ES-I3 (cell line): ENCODE measurements at regions not wholly inside any gene's neighbourhood (a gene's known extent, or its start where the extent isn't known, plus 50 kb on each side); places are given as distances from the start of the nearest gene placed in this dataset.
"Not testable (repeated sequence)": the region's sequence is repeated elsewhere in the genome, so short reads cannot be mapped to it uniquely, and the experiment has no call there.

Experiments
- H3K36me3 ChIP-seq: 2 replicates; pipeline ENCODE4 v1.6.1; 2013; ENCODE audit warnings: mild to moderate bottlenecking, low read length, control low read depth, moderate library complexity; ENCODE audit not compliant: insufficient read depth
- H3K4me1 ChIP-seq: 2 replicates; pipeline ENCODE4 v1.6.1; 2013; ENCODE audit warnings: mild to moderate bottlenecking, control low read depth, low read length; ENCODE audit not compliant: insufficient read depth
- H3K9ac ChIP-seq: 2 replicates; pipeline ENCODE4 v1.6.1; 2013; ENCODE audit warnings: low read depth, mild to moderate bottlenecking, low read length, moderate library complexity
- H3K9me3 ChIP-seq: 2 replicates; pipeline ENCODE4 v1.6.1; 2013; ENCODE audit warnings: mild to moderate bottlenecking, low read length, moderate library complexity; ENCODE audit not compliant: control insufficient read depth, insufficient read depth

- no peaks in the 10 kb centered on the region for H3K4me1 ChIP-seq
- no peak overlapping the region for H3K9ac ChIP-seq
- H3K36me3 ChIP-seq, result no peaks in the 10 kb centered on the region
- H3K9me3 ChIP-seq, result no peaks in the 10 kb centered on the region
Measured at GRCh38 chr11:38543986-38544385, 1946.0 kb upstream of the RAG2 start.

GRCh38 chr11:38543311-38543710 is 1945.3 kb upstream of the RAG2 start:
- H3K9ac ChIP-seq, result no peak overlapping the region
- H3K36me3 ChIP-seq, result no peaks in the 10 kb centered on the region
- H3K9me3 ChIP-seq, result no peaks in the 10 kb centered on the region
- H3K4me1 ChIP-seq, result no peaks in the 10 kb centered on the region

- H3K36me3 ChIP-seq, result no peaks in the 10 kb centered on the region
- H3K9ac ChIP-seq, result no peak overlapping the region
- H3K4me1 ChIP-seq, result no peaks in the 10 kb centered on the region
- no peaks in the 10 kb centered on the region for H3K9me3 ChIP-seq
Measured at GRCh38 chr11:38538866-38539680, 1941.0 kb upstream of the RAG2 start.

- H3K9ac ChIP-seq, result no peak overlapping the region
- no peaks in the 10 kb centered on the region for H3K4me1 ChIP-seq
- H3K9me3 ChIP-seq, result peaks cover 4% of the 10 kb centered on the region
- H3K36me3 ChIP-seq, result no peaks in the 10 kb centered on the region
Measured at GRCh38 chr11:38530226-38530625, 1932.2 kb upstream of the RAG2 start.

GRCh38 chr11:38524945-38525344 is 1926.9 kb upstream of the RAG2 start:
- no peaks in the 10 kb centered on the region for H3K36me3 ChIP-seq
- H3K9ac ChIP-seq, result no peak overlapping the region
- H3K9me3 ChIP-seq, result peaks cover 5% of the 10 kb centered on the region
- H3K4me1 ChIP-seq, result no peaks in the 10 kb centered on the region

- Histone ChIP-seq H3K4me1 (no peaks in the 10 kb centered on the region), H3K36me3 (no peaks in the 10 kb centered on the region), H3K9me3 (no peaks in the 10 kb centered on the region), H3K9ac (no peak overlapping the region)
Measured at GRCh38 chr11:38517991-38518390, 1920.0 kb upstream of the RAG2 start.

- not testable (repeated sequence) for H3K36me3 ChIP-seq, H3K9ac ChIP-seq, H3K4me1 ChIP-seq, H3K9me3 ChIP-seq
Measured at GRCh38 chr11:38512830-38513229, 1914.8 kb upstream of the RAG2 start.

GRCh38 chr11:38510041-38510440 is 1912.0 kb upstream of the RAG2 start:
- Histone ChIP-seq H3K9me3 (no peaks in the 10 kb centered on the region), H3K9ac (no peak overlapping the region), H3K36me3 (no peaks in the 10 kb centered on the region), H3K4me1 (no peaks in the 10 kb centered on the region)

- H3K4me1 ChIP-seq, result no peaks in the 10 kb centered on the region
- H3K36me3 ChIP-seq, result no peaks in the 10 kb centered on the region
- no peaks in the 10 kb centered on the region; the same call in 1 of the 2 replicates for H3K9me3 ChIP-seq
- H3K9ac ChIP-seq, result no peak overlapping the region
Measured at GRCh38 chr11:38503876-38504275, 1905.8 kb upstream of the RAG2 start.

GRCh38 chr11:38498721-38499120 is 1900.7 kb upstream of the RAG2 start:
- Histone ChIP-seq H3K9ac (no peak overlapping the region), H3K4me1 (no peaks in the 10 kb centered on the region), H3K9me3 (no peaks in the 10 kb centered on the region; the same call in 1 of the 2 replicates), H3K36me3 (no peaks in the 10 kb centered on the region)

GRCh38 chr11:38491986-38492385 is 1894.0 kb upstream of the RAG2 start:
- no peaks in the 10 kb centered on the region for H3K36me3 ChIP-seq
- no peaks in the 10 kb centered on the region for H3K4me1 ChIP-seq
- no peak overlapping the region for H3K9ac ChIP-seq

GRCh38 chr11:38481391-38481790 is 1883.4 kb upstream of the RAG2 start:
- no peaks in the 10 kb centered on the region for H3K36me3 ChIP-seq
- H3K4me1 ChIP-seq, result no peaks in the 10 kb centered on the region
- H3K9ac ChIP-seq, result no peak overlapping the region
- no peaks in the 10 kb centered on the region for H3K9me3 ChIP-seq

More at GRCh38 chr11:38491986-38492385, 1894.0 kb upstream of the RAG2 start:
- H3K9me3 ChIP-seq, result no peaks in the 10 kb centered on the region

- H3K36me3 ChIP-seq, result no peaks in the 10 kb centered on the region
- no peaks in the 10 kb centered on the region for H3K4me1 ChIP-seq
- H3K9ac ChIP-seq, result no peak overlapping the region
- H3K9me3 ChIP-seq, result no peaks in the 10 kb centered on the region
Measured at GRCh38 chr11:38476808-38477575, 1879.0 kb upstream of the RAG2 start.

GRCh38 chr11:38461751-38462150 is 1863.7 kb upstream of the RAG2 start:
- no peaks in the 10 kb centered on the region for H3K4me1 ChIP-seq
- no peaks in the 10 kb centered on the region for H3K36me3 ChIP-seq
- no peak overlapping the region for H3K9ac ChIP-seq
- H3K9me3 ChIP-seq, result no peaks in the 10 kb centered on the region

GRCh38 chr11:38460896-38461295 is 1862.9 kb upstream of the RAG2 start:
- no peaks in the 10 kb centered on the region for H3K9me3 ChIP-seq
- no peaks in the 10 kb centered on the region for H3K4me1 ChIP-seq
- H3K9ac ChIP-seq, result no peak overlapping the region
- no peaks in the 10 kb centered on the region for H3K36me3 ChIP-seq
